ELR (cell line): ENCODE measurements at regions not wholly inside any gene's neighbourhood (a gene's known extent, or its start where the extent isn't known, plus 50 kb on each side); places are given as distances from the start of the nearest gene placed in this dataset.
A peak's percentile ranks its signal among the peaks of the same experiment; 100 is the strongest.
"Not testable (repeated sequence)": the region's sequence is repeated elsewhere in the genome, so short reads cannot be mapped to it uniquely, and the experiment has no call there.

Experiments
- DNase-seq: peaks from one replicate; pipeline ENCODE4 v3.0.0-alpha.2; 2015; ENCODE audit warnings: low read depth

GRCh38 chr3:87710511-87710910 is 348.3 kb downstream of the CGGBP1 start:
- DNase-seq = no peak

GRCh38 chr3:87710028-87710427 is 348.8 kb downstream of the CGGBP1 start:
- no peak for DNase-seq

GRCh38 chr3:87706176-87706575 is 352.6 kb downstream of the CGGBP1 start:
- DNase-seq = peak; percentile 72

GRCh38 chr3:87702600-87702999 is 356.2 kb downstream of the CGGBP1 start:
- DNase-seq = no peak

GRCh38 chr3:87696124-87697013 is 362.4 kb downstream of the CGGBP1 start:
- DNase-seq = no peak

GRCh38 chr3:87694678-87695077 is 364.1 kb downstream of the CGGBP1 start:
- DNase-seq = peak; percentile 24

- peak; percentile 91 for DNase-seq
Measured at GRCh38 chr3:87691109-87691508, 367.7 kb downstream of the CGGBP1 start.

- DNase-seq = not testable (repeated sequence)
Measured at GRCh38 chr3:87678984-87679660, 379.7 kb downstream of the CGGBP1 start.

- DNase-seq = no peak
Measured at GRCh38 chr3:87674397-87675161, 384.2 kb downstream of the CGGBP1 start.

GRCh38 chr3:87673132-87673531 is 385.7 kb downstream of the CGGBP1 start:
- DNase-seq = no peak

GRCh38 chr3:87654184-87654583 is 377.8 kb upstream of the POU1F1 start:
- DNase-seq = no peak

- not testable (repeated sequence) for DNase-seq
Measured at GRCh38 chr3:87653138-87653537, 376.8 kb upstream of the POU1F1 start.

- DNase-seq = no peak
Measured at GRCh38 chr3:87634426-87634825, 358.0 kb upstream of the POU1F1 start.

GRCh38 chr3:87627316-87627715 is 350.9 kb upstream of the POU1F1 start:
- DNase-seq = no peak

- DNase-seq = peak; percentile 52
Measured at GRCh38 chr3:87626546-87626945, 350.2 kb upstream of the POU1F1 start.

- DNase-seq = peak; percentile 29
Measured at GRCh38 chr3:87625876-87626275, 349.5 kb upstream of the POU1F1 start.

GRCh38 chr3:87624860-87625259 is 348.5 kb upstream of the POU1F1 start:
- no peak for DNase-seq

- DNase-seq = no peak
Measured at GRCh38 chr3:87621667-87622066, 345.3 kb upstream of the POU1F1 start.

GRCh38 chr3:87615506-87615905 is 339.1 kb upstream of the POU1F1 start:
- peak; percentile 14 for DNase-seq

- no peak for DNase-seq
Measured at GRCh38 chr3:87614998-87615397, 338.6 kb upstream of the POU1F1 start.

GRCh38 chr3:87607234-87607633 is 330.9 kb upstream of the POU1F1 start:
- DNase-seq = no peak

GRCh38 chr3:87595798-87596197 is 319.4 kb upstream of the POU1F1 start:
- DNase-seq = no peak

GRCh38 chr3:87581240-87581639 is 304.9 kb upstream of the POU1F1 start:
- no peak for DNase-seq
